Activated naive CD8-positive, alpha-beta T cell treated with anti-CD3 and anti-CD28 coated beads, Interleukin-2, amount 10 ng/mL, durations not matched to agents 7 days and 5 days (primary cell): ENCODE measurements at regions not wholly inside any gene's neighbourhood (a gene's known extent, or its start where the extent isn't known, plus 50 kb on each side); places are given as distances from the start of the nearest gene placed in this dataset.

Source experiments
- ATAC-seq: fragments of 150-1000 bp; cut with Tn5 transposase; one replicate; pipeline ENCODE4 v1.10.0; 2021; ENCODE audit warnings: low read depth, moderate library complexity
- POLR2A ChIA-PET: fragments of 350-600 bp; sonication (Branson Sonifier 250); formaldehyde crosslinking; loops from one replicate; lab custom pipeline; 2021; ENCODE audit warnings: antibody characterized with exemption; lab: Charles Lee
- DNase-seq: peaks from one replicate; pipeline ENCODE4 v3.0.0; 2021
- H3K27ac Mint-ChIP-seq: one replicate; pipeline ENCODE4 v1.8.0; 2022; ENCODE audit warnings: mild to moderate bottlenecking, mixed read lengths
- H3K27me3 Mint-ChIP-seq: one replicate; pipeline ENCODE4 v1.8.0; 2022; ENCODE audit warnings: mild to moderate bottlenecking, moderate library complexity, mixed read lengths
- H3K36me3 Mint-ChIP-seq: one replicate; pipeline ENCODE4 v1.8.0; 2021; ENCODE audit warnings: mild to moderate bottlenecking, mixed read lengths
- H3K4me1 Mint-ChIP-seq: one replicate; pipeline ENCODE4 v1.8.0; 2021; ENCODE audit warnings: mixed read lengths
- H3K4me3 Mint-ChIP-seq: one replicate; pipeline ENCODE4 v1.8.0; 2022; ENCODE audit warnings: mild to moderate bottlenecking, moderate library complexity, mixed read lengths
- H3K9me3 Mint-ChIP-seq: one replicate; pipeline ENCODE4 v1.8.0; 2021; ENCODE audit warnings: mixed read lengths

DNA sequence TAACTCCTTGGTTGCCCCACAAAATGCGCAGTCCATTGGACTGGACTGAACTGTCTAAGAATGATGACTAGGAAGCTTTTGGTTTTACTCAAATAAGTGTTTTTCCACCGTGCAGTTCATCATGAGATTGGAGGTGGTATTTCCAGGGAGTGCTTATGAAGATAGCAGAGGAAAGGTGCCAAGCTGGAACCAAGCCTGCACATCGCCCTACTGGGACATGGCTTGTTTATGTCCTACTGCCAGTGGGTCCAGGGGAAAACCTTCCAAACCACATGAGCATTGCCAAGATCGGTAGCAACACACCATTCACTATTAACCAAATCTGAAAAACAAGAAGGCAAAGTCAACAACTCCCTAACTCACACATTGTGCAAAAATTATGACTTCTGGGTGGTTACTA is 54.7 kb upstream of the DSCAM start:
- ATAC-seq (no peak), DNase-seq (no peak)
- Mint-ChIP-seq H3K36me3 (no peaks in the 10 kb centered on the region), H3K4me1 (no peaks in the 10 kb centered on the region), H3K27me3 (no peaks in the 10 kb centered on the region), H3K4me3 (no peak overlapping the region), H3K9me3 (peaks cover 3% of the 10 kb centered on the region), H3K27ac (no peak overlapping the region)
- POLR2A ChIA-PET = no interaction called here

DNA sequence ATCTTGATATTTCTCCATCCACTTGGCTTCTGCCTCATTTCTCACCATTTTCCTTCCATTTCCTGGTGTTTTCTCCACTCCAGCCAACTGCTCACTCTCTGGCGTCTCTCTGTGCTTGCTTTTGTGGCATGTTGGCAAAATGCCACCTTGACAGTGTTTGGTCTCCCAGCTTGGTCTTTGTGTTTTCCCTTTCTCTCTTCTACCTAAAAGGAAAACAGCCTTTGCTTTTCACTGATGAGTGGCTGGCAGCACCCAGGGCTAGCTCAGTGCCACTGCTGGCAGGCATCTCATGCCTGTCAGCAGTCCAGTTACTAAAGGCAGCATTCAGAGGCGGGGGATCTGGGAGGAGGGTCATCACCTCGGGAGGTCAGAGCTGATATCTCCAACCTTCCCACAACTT is 55.3 kb upstream of the DSCAM start:
- no peak overlapping the region for H3K4me3 Mint-ChIP-seq
- ATAC-seq (no peak), DNase-seq (no peak)
- H3K4me1 Mint-ChIP-seq = no peaks in the 10 kb centered on the region
- H3K36me3 Mint-ChIP-seq = no peaks in the 10 kb centered on the region
- POLR2A ChIA-PET = no interaction called here
- no peak overlapping the region for H3K27ac Mint-ChIP-seq
- peaks cover 3% of the 10 kb centered on the region for H3K9me3 Mint-ChIP-seq
- H3K27me3 Mint-ChIP-seq = no peaks in the 10 kb centered on the region

DNA sequence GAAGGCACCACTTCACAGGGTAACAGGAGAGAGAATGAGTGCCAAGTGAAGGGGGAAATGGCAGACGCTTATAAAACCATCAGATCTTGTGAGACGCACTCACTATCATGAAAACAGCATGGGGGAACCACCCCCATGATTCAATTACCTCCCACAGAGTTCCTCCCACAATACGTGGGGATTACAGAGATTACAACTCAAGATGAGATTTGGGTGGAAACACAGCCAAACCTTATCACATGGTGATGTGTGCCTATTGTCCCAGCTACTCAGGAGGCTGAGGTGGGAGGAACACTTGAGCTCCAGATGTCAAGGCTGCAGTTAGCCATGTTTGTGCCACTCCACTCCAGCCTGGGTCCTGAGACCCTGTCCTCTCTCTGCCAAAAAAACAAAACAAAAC is 56.0 kb upstream of the DSCAM start:
- Mint-ChIP-seq H3K27me3 (no peaks in the 10 kb centered on the region), H3K36me3 (no peaks in the 10 kb centered on the region), H3K27ac (no peak overlapping the region), H3K9me3 (peaks cover 3% of the 10 kb centered on the region), H3K4me1 (no peaks in the 10 kb centered on the region), H3K4me3 (no peak overlapping the region)
- DNase-seq (no peak), ATAC-seq (no peak)
- POLR2A ChIA-PET = no interaction called here

DNA sequence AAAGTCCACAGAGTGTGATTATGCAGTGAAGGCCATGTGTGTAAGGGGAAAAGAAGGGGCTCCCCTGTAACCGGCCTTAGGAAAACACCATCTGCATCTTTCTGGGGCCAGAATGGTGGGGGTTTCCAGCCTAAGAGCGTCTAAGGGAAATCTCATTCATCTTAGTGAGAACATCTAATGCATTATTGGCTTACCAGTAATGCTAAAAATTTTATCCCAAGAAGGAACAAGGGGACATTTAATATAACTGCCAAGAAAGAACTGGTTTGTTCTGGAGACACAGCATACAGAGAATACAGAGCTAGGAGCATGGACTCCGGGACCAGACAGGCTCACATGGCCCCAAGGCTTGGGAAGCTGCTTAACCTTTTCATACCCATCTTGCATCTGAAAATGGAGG is 58.3 kb upstream of the DSCAM start:
- no peak overlapping the region for H3K27ac Mint-ChIP-seq
- POLR2A ChIA-PET = no interaction called here

DNA sequence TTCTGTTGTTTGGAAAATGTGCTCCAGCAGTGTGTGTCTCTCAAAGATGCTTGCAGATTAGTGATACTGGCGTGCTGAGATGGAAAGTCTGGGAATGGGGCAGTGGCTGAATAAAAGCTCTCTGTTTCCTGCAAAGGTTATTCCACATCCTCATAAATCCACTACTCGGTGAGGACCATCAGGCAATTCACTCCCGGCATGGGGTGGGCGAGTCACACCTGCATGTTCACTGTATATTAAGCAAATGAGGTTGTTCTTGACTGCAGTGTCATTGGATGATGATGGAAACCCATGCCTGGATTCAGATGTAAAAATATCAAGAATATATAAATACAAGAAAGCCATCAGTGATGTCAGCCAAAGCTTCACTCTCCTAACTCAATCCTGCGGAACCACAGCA is 65.4 kb upstream of the DSCAM start:
- Mint-ChIP-seq H3K27me3 (no peaks in the 10 kb centered on the region), H3K4me3 (no peak overlapping the region), H3K27ac (no peak overlapping the region), H3K36me3 (no peaks in the 10 kb centered on the region), H3K4me1 (no peaks in the 10 kb centered on the region), H3K9me3 (peaks cover 5% of the 10 kb centered on the region)
- no peak for DNase-seq
- no peak for ATAC-seq
- POLR2A ChIA-PET = no interaction called here

More for the DNA sequence above, 58.3 kb upstream of the DSCAM start:
- Mint-ChIP-seq H3K4me1 (no peaks in the 10 kb centered on the region), H3K27me3 (no peaks in the 10 kb centered on the region), H3K4me3 (no peak overlapping the region), H3K9me3 (no peaks in the 10 kb centered on the region), H3K36me3 (no peaks in the 10 kb centered on the region)
- DNase-seq (no peak), ATAC-seq (no peak)

DNA sequence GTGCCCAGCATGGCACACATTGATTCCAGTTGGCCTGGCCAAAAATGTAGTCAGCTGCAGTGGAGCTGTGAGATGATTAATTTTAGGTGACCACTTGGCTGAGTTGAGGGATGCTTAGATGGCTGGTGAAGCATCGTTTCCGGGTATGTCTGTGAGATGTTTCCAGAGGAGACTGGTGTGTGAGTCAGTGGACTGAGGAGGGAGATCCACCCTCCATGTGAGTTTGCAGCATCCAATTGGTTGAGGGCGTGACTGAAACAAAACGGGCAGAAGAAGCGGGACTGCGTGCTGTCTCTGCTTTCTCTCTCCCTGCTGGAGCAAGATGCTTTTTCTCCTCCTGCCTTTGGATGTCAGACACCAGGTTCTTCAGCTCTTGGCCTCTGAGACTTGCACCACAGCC is 68.2 kb upstream of the DSCAM start:
- Mint-ChIP-seq H3K4me3 (no peak overlapping the region), H3K4me1 (no peaks in the 10 kb centered on the region), H3K9me3 (peaks cover 8% of the 10 kb centered on the region), H3K27me3 (no peaks in the 10 kb centered on the region), H3K36me3 (no peaks in the 10 kb centered on the region), H3K27ac (no peak overlapping the region)
- POLR2A ChIA-PET = no interaction called here
- ATAC-seq = no peak
- DNase-seq = no peak

DNA sequence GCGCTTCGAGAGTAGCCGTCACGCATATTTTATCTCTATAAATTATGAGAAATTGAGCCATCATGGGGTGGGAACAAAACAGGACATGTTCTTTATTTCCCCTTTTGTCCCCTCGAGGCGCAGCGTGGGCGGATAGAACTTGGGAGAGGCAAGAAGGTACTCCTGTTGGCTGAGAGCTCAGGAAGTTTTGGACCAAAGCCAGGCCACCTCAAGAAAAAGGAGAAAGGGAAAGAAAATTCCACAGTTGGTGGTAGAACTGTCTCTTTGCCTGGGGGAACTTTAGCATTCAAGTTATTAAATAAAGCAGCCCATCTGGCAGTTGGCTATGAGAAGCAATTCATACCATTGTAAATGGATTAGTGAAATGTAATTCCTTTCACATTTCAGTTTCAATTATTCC is 76.4 kb upstream of the DSCAM start:
- no peaks in the 10 kb centered on the region for H3K36me3 Mint-ChIP-seq
- no peak overlapping the region for H3K27ac Mint-ChIP-seq
- POLR2A ChIA-PET = no interaction called here
- no peak overlapping the region for H3K4me3 Mint-ChIP-seq
- no peak for DNase-seq
- H3K27me3 Mint-ChIP-seq = no peaks in the 10 kb centered on the region
- no peak for ATAC-seq
- H3K9me3 Mint-ChIP-seq = peaks cover 6% of the 10 kb centered on the region
- no peaks in the 10 kb centered on the region for H3K4me1 Mint-ChIP-seq

DNA sequence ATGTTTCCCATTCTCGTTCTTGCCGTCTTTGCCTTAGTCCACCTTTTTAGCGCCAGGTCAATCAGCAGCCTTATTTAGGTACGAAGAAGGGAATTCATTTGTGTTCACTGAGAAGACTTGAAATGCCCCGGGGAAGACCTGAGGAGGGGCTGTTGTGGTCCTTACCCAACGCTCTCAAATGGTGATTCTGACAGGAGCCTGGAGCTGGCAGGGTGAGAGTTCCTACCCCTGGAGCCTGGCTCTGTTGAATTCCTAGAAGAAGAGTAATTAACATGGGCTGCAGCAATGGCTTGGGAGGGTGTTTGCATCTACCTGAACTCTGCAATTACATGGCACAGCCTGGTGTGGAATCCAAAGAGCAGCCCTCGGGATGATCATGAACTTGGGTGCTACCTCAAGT is 76.9 kb upstream of the DSCAM start:
- Mint-ChIP-seq H3K4me1 (no peaks in the 10 kb centered on the region), H3K27me3 (no peaks in the 10 kb centered on the region), H3K27ac (no peak overlapping the region), H3K4me3 (no peak overlapping the region), H3K9me3 (peaks cover 7% of the 10 kb centered on the region), H3K36me3 (no peaks in the 10 kb centered on the region)
- ATAC-seq = no peak
- DNase-seq = no peak
- POLR2A ChIA-PET = no interaction called here

DNA sequence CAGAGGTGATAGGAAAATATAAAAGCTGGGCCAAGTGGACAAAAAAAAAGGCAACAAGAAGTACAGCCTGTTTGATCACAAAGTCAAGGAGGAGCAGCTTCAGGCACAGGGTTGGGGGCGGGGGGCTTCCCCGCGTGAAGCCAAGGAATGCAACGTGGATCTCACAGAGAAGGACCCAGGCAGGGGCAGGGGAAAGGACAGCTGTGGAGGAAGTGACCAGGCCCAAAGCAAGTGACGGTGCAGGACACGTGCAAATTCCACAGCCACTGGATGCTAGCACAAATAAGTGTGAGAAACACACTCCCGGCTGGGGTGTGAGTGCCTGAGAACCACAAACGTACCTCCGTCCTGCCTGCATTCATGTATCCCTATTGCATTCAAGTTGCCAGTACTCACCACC is 77.7 kb upstream of the DSCAM start:
- Mint-ChIP-seq H3K4me1 (no peaks in the 10 kb centered on the region), H3K27ac (no peak overlapping the region), H3K9me3 (peaks cover 8% of the 10 kb centered on the region), H3K36me3 (no peaks in the 10 kb centered on the region), H3K27me3 (no peaks in the 10 kb centered on the region), H3K4me3 (no peak overlapping the region)
- ATAC-seq (no peak), DNase-seq (no peak)
- POLR2A ChIA-PET = no interaction called here

DNA sequence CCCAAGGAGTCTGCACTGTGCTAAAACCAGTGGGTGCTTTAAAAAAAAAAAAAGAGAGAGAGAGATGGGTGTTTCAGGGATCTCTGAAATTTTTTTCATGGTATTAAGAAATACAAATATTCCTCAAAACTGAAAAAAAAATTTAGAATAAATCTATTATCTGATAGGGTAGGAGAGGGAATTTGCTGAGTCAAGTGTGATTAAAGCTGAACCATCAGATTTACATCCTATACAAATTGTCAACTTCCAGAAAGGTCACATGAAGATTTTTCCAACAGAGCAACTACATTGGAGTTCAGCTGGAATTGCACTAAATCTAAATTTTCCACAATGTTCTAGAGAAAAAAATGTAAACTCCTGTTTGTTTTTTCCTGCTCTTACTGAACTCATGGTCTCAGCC is 79.3 kb upstream of the DSCAM start:
- H3K27me3 Mint-ChIP-seq = no peaks in the 10 kb centered on the region
- POLR2A ChIA-PET = no interaction called here
- ATAC-seq (no peak), DNase-seq (no peak)
- peaks cover 10% of the 10 kb centered on the region for H3K9me3 Mint-ChIP-seq
- H3K4me3 Mint-ChIP-seq = no peak overlapping the region
- H3K36me3 Mint-ChIP-seq = no peaks in the 10 kb centered on the region
- H3K4me1 Mint-ChIP-seq = no peaks in the 10 kb centered on the region
- no peak overlapping the region for H3K27ac Mint-ChIP-seq

DNA sequence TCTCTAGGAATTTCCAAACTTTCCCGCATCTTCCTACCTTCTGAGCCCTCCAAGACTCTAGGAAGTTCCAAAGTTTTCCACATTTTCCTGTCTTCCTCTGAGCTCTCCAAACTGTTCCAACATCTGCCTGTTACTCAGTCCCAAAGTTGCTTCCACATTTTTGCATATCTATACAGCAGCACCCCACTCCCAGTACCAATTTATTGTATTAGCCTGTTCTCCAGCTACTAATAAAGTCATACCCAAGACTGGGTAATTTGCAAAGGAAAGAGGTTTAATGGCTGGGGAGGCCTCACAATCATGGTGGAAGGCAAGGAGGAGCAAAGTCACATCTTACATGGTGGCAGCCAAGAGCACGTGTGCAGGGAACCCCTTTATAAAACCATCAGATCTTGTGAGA is 82.9 kb upstream of the DSCAM start:
- no peak overlapping the region for H3K4me3 Mint-ChIP-seq
- H3K4me1 Mint-ChIP-seq = no peaks in the 10 kb centered on the region
- POLR2A ChIA-PET = no interaction called here
- no peaks in the 10 kb centered on the region for H3K27me3 Mint-ChIP-seq
- H3K9me3 Mint-ChIP-seq = peaks cover 10% of the 10 kb centered on the region
- no peak for DNase-seq
- no peak overlapping the region for H3K27ac Mint-ChIP-seq
- no peaks in the 10 kb centered on the region for H3K36me3 Mint-ChIP-seq
- no peak for ATAC-seq

DNA sequence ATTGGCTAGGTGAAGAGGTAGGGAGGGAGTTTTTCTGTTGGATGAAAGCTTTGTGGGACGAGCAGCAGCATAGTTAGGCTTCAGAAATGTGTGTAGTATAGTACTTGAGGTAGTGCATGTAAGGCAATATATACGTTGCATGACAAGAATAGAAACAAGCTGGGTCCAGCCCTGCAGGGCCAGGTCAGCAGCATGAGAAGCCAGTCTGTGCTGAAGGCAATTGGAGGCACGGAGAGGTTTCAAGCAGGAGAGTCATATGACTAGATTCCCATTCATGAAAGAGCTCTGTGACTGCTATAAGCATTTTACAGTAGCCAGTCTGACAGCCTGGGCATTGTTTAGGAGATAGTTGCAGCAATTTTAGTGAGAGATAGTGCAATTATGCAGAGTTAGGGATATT is 84.2 kb upstream of the DSCAM start:
- ATAC-seq = no peak
- POLR2A ChIA-PET = no interaction called here
- Mint-ChIP-seq H3K4me1 (no peaks in the 10 kb centered on the region), H3K4me3 (no peak overlapping the region), H3K27ac (no peak overlapping the region), H3K27me3 (no peaks in the 10 kb centered on the region), H3K9me3 (peaks cover 10% of the 10 kb centered on the region), H3K36me3 (no peaks in the 10 kb centered on the region)
- no peak for DNase-seq

DNA sequence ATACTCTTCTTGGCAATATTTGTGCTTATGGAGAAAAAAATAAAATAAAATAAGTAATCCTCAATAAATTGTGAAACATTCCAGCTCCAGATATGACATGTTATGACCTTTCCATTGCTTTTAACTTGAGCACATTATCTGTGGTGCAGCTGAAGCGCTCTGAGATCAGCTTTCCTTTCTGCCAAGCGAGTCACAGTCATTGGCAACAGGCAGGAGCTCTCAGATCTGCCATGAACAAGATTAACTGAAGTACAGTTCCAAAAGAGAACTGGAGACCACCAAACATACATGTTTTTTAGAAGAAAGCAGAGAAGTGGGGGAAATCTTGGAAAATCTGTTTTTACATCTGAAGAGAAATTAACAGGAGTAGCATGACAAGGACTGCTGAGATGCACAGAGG is 89.2 kb upstream of the DSCAM start:
- Mint-ChIP-seq H3K27me3 (no peaks in the 10 kb centered on the region), H3K4me3 (no peak overlapping the region)
- ATAC-seq = no peak

DNA sequence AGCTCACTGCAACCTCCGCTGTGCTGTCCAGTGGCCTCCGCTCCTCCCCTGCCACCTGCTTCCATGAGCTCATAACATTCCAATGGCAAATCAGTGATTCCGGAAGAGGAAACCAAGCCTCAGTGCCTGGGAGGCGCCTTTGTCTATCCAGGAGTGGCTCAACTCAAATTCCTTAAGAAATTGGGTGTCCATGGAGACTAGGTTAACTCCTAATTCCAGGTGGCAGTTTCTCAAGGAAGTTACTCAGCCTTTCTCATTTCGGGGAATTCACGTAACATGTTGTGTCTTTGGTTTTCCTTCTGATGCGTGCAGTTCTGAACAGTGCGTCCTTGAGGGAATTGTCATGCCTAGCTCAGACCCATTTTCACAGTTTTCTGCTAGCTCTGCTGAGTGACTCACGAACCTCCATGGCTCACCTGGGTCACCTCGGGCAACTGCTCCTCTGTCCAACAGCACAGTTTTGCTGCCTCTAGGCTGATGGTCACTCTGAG is 89.9 kb upstream of the DSCAM start:
- POLR2A ChIA-PET = no interaction called here
- Mint-ChIP-seq H3K27me3 (no peaks in the 10 kb centered on the region), H3K27ac (no peak overlapping the region), H3K4me1 (no peaks in the 10 kb centered on the region), H3K9me3 (no peaks in the 10 kb centered on the region), H3K36me3 (no peaks in the 10 kb centered on the region), H3K4me3 (no peak overlapping the region)
- ATAC-seq = no peak
- DNase-seq = no peak

More for the DNA sequence above, 89.2 kb upstream of the DSCAM start:
- POLR2A ChIA-PET = no interaction called here
- DNase-seq = no peak
- H3K36me3 Mint-ChIP-seq = no peaks in the 10 kb centered on the region
- H3K9me3 Mint-ChIP-seq = no peaks in the 10 kb centered on the region
- H3K4me1 Mint-ChIP-seq = no peaks in the 10 kb centered on the region
- no peak overlapping the region for H3K27ac Mint-ChIP-seq

DNA sequence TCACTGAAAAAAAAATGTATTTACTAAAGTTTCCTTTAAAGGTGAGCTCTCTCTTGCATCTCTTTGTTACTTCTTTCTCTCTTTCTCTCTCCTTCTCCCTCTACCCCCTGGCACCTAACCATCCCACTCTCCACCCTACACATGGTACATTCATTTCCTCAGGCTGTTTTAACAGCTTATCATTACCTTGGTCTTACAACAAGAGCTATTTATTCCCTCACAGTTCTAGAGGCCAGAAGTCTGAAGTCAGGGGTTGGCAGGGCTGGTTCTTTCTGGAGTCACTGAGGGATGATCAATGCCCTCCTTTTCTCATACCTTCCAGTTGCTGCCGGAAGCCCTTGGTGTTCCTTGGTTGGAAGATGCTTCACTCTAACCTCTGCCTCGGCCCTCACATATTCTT is 91.1 kb upstream of the DSCAM start:
- POLR2A ChIA-PET = no interaction called here
- H3K27ac Mint-ChIP-seq = no peak overlapping the region
- ATAC-seq = no peak

More for the DNA sequence above, 91.1 kb upstream of the DSCAM start:
- no peak overlapping the region for H3K4me3 Mint-ChIP-seq
- DNase-seq = no peak
- no peaks in the 10 kb centered on the region for H3K27me3 Mint-ChIP-seq
- H3K36me3 Mint-ChIP-seq = no peaks in the 10 kb centered on the region
- no peaks in the 10 kb centered on the region for H3K4me1 Mint-ChIP-seq
- H3K9me3 Mint-ChIP-seq = no peaks in the 10 kb centered on the region
